DND-41 (cell line): ENCODE measurements at regions not wholly inside any gene's neighbourhood (a gene's known extent, or its start where the extent isn't known, plus 50 kb on each side); places are given as distances from the start of the nearest gene placed in this dataset.
"Not testable (repeated sequence)": the region's sequence is repeated elsewhere in the genome, so short reads cannot be mapped to it uniquely, and the experiment has no call there.

Experiments
- ATAC-seq: fragments of 200-7000 bp; cut with Tn5 transposase; 3 replicates; pipeline ENCODE4 v1.9.1; 2021; ENCODE audit warnings: low read depth; ENCODE audit not compliant: insufficient read depth
- DNase-seq: peaks from one replicate; pipeline ENCODE4 v3.0.0-alpha.2; 2020
- H2AFZ ChIP-seq: 2 replicates; pipeline ENCODE4 v1.6.0; 2012; ENCODE audit warnings: low read depth, low read length
- H3K27ac ChIP-seq: 2 replicates; pipeline ENCODE4 v1.5.1; 2012; ENCODE audit warnings: low read length, inconsistent platforms
- H3K27me3 ChIP-seq: fragments of 200-600 bp; sonication (generic); 2 replicates; pipeline ENCODE4 v1.6.0; 2012; ENCODE audit warnings: low read length, mild to moderate bottlenecking, inconsistent platforms; ENCODE audit not compliant: insufficient read depth, poor library complexity
- H3K36me3 ChIP-seq: 2 replicates; pipeline ENCODE4 v1.5.1; 2012; ENCODE audit warnings: low read length, inconsistent platforms; ENCODE audit not compliant: insufficient read depth
- H3K4me1 ChIP-seq: 2 replicates; pipeline ENCODE4 v1.5.1; 2012; ENCODE audit warnings: mild to moderate bottlenecking, low read length; ENCODE audit not compliant: insufficient read depth
- H3K4me2 ChIP-seq: 2 replicates; pipeline ENCODE4 v1.6.0; 2012; ENCODE audit warnings: mild to moderate bottlenecking, moderate library complexity, low read length, inconsistent platforms; ENCODE audit not compliant: insufficient read depth
- H3K4me3 ChIP-seq, 2 experiments: fragments of 200-600 bp in 1 of 2; shearing (Covaris generic) in 1 of 2; 2 replicates each; pipeline ENCODE4 v1.5.1; 2012 to 2016; ENCODE audit warnings: inconsistent platforms in 2 of 2, low read length in 2 of 2, mild to moderate bottlenecking in 2 of 2, low read depth in 1 of 2, moderate library complexity in 1 of 2
- H3K79me2 ChIP-seq: 2 replicates; pipeline ENCODE4 v1.6.0; 2012; ENCODE audit warnings: low read length, inconsistent platforms; ENCODE audit not compliant: insufficient read depth
- H3K9ac ChIP-seq: 2 replicates; pipeline ENCODE4 v1.6.0; 2012; ENCODE audit warnings: low read depth, mild to moderate bottlenecking, inconsistent platforms, low read length, moderate library complexity
- H3K9me3 ChIP-seq: 2 replicates; pipeline ENCODE4 v1.5.1; 2012; ENCODE audit warnings: low read length, moderate library complexity, mild to moderate bottlenecking, inconsistent platforms; ENCODE audit not compliant: insufficient read depth, severe bottlenecking
- H4K20me1 ChIP-seq: 2 replicates; pipeline ENCODE4 v1.6.0; 2012; ENCODE audit warnings: low read length; ENCODE audit not compliant: insufficient read depth
- EZH2 ChIP-seq: IDR thresholded peaks from 3 replicates; pipeline ENCODE4 v1.6.1; 2012; ENCODE audit warnings: borderline replicate concordance, low read depth, mild to moderate bottlenecking, moderate library complexity, low read length, inconsistent platforms; ENCODE audit not compliant: severe bottlenecking
- TF ChIP-seq, protein P1 (sequence below): IDR thresholded peaks from 2 replicates; pipeline ENCODE4 v1.5.1; 2012; ENCODE audit warnings: borderline replicate concordance, low read length, moderate library complexity, mild to moderate bottlenecking; ENCODE audit not compliant: poor library complexity, severe bottlenecking; ENCODE audit errors: extremely low read depth

DNA sequence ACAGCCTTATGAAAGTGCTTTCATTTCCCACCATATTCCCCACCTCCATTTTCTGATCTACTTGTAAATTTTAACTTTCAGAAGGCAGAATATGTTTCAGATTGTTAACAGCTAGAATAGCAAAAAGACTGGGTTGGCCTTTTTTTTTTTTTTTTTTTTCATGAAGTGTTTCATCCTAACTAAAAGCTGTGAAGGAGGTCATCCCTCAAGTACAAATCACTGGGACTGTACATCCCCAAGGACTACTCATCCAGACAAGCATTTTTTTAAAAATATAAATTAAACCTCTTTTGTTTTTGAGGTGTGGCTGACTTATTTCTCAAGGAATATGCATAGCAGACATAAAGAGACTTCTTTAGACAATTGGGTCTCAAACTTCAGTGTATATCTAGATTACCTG is 542.1 kb upstream of the TUSC1 start:
- no peak overlapping the region for H3K27ac ChIP-seq
- no peaks in the 10 kb centered on the region for H4K20me1 ChIP-seq
- H3K4me1 ChIP-seq = no peaks in the 10 kb centered on the region
- DNase-seq (no peak), ATAC-seq (no peak)
- no peak overlapping the region for H2AFZ ChIP-seq
- TF ChIP-seq EZH2 = no peak
- TF ChIP-seq, protein P1, sequence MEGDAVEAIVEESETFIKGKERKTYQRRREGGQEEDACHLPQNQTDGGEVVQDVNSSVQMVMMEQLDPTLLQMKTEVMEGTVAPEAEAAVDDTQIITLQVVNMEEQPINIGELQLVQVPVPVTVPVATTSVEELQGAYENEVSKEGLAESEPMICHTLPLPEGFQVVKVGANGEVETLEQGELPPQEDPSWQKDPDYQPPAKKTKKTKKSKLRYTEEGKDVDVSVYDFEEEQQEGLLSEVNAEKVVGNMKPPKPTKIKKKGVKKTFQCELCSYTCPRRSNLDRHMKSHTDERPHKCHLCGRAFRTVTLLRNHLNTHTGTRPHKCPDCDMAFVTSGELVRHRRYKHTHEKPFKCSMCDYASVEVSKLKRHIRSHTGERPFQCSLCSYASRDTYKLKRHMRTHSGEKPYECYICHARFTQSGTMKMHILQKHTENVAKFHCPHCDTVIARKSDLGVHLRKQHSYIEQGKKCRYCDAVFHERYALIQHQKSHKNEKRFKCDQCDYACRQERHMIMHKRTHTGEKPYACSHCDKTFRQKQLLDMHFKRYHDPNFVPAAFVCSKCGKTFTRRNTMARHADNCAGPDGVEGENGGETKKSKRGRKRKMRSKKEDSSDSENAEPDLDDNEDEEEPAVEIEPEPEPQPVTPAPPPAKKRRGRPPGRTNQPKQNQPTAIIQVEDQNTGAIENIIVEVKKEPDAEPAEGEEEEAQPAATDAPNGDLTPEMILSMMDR = no peak
- no peak overlapping the region for H3K4me3 ChIP-seq
- H3K79me2 ChIP-seq = no peaks in the 10 kb centered on the region
- no peaks in the 10 kb centered on the region for H3K9me3 ChIP-seq
- H3K36me3 ChIP-seq = no peaks in the 10 kb centered on the region
- no peak overlapping the region for H3K9ac ChIP-seq
- no peak overlapping the region for H3K4me2 ChIP-seq
- H3K27me3 ChIP-seq = no peaks in the 10 kb centered on the region

DNA sequence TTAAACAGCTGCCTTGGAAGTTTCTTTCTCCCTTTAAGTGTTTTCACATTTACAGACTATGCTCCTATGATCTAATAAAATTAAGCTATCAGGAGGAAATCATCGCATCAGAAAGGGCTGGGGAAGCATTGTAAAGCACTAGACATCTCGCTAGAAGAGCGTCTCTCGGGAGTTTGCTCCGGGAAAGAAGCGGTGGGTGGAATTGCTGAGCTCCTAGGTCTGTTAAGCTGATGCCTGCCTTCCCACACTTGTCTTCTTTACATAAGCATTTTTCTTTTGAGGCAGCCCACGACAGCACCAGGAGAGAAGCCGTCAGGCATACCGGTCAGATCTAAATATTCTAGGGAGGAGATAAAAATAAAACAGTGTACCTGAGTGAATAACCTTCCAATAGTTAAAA is 541.7 kb upstream of the TUSC1 start:
- Histone ChIP-seq H2AFZ (no peak overlapping the region), H3K4me3 (no peak overlapping the region), H3K27ac (no peak overlapping the region), H3K4me2 (no peak overlapping the region), H4K20me1 (no peaks in the 10 kb centered on the region), H3K36me3 (no peaks in the 10 kb centered on the region), H3K4me1 (no peaks in the 10 kb centered on the region), H3K9me3 (no peaks in the 10 kb centered on the region), H3K79me2 (no peaks in the 10 kb centered on the region), H3K9ac (no peak overlapping the region), H3K27me3 (no peaks in the 10 kb centered on the region)
- ATAC-seq (no peak), DNase-seq (no peak)
- TF ChIP-seq, protein P1 = no peak
- TF ChIP-seq EZH2 = no peak

DNA sequence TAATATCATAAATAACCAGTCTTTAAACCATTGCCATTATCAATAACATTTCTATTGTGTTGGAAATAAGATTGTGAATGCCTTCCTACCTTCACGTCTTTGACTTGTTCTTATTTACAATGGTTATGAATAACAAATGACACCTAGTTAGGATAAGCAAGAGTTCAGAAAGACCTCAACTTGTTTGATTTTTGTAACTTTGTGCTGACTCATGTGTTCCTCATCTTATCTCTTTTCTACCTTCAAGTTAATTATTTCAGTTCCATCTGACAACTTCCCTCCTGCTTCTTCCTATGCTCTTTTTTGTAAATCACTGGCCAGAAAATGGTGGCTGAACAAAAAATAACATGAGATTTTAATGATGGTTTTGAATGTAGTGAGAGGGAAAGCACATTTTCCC is 538.5 kb upstream of the TUSC1 start:
- no peaks in the 10 kb centered on the region for H3K4me1 ChIP-seq
- ATAC-seq = no peak
- H4K20me1 ChIP-seq = no peaks in the 10 kb centered on the region
- no peak for DNase-seq
- no peaks in the 10 kb centered on the region for H3K9me3 ChIP-seq
- H2AFZ ChIP-seq = no peak overlapping the region
- H3K27me3 ChIP-seq = no peaks in the 10 kb centered on the region
- no peak overlapping the region for H3K4me3 ChIP-seq
- TF ChIP-seq, protein P1 = no peak
- no peak for TF ChIP-seq EZH2
- H3K79me2 ChIP-seq = no peaks in the 10 kb centered on the region
- H3K27ac ChIP-seq = no peak overlapping the region
- H3K9ac ChIP-seq = no peak overlapping the region
- no peak overlapping the region for H3K4me2 ChIP-seq
- H3K36me3 ChIP-seq = no peaks in the 10 kb centered on the region

DNA sequence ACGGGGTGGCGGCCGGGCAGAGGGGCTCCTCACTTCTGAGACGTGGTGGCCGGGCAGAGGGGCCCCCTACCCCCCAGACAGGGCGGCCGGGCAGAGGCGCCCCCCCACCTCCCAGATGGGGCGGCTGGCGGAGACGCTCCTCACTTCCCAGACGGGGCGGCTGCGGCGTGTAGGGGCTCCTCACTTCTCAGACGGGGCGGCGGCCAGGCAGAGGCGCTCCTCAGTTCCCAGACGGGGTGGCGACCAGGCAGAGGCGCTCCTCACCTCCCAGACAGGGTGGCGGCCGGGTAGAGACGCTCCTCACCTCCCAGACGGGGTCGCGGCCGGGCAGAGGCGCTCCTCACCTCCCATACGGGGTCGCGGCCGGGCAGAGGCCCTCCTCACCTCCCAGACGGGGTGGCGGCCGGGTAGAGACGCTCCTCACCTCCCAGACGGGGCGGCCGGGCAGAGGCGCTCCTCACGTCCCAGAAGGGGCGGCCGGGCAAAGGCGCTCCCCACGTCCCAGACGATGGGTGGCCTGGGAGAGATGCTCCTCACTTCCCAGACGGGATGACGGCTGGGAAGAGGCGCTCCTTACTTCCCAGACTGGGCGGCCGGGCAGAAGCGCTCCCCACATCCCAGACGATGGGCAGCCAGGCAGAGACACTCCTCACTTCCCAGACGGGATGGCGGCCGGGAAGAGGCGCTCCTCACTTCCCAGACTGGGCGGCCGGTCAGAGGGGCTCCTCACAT is 536.6 kb upstream of the TUSC1 start:
- H3K36me3 ChIP-seq, H2AFZ ChIP-seq, H3K79me2 ChIP-seq, H3K9me3 ChIP-seq, H3K4me1 ChIP-seq, H3K27ac ChIP-seq, H3K27me3 ChIP-seq, H3K4me2 ChIP-seq, H3K4me3 ChIP-seq, H3K9ac ChIP-seq, H4K20me1 ChIP-seq, ATAC-seq, DNase-seq: not testable (repeated sequence)
